Ovary (tissue), 7 donors: ENCODE measurements at regions not wholly inside any gene's neighbourhood (a gene's known extent, or its start where the extent isn't known, plus 50 kb on each side); places are given as distances from the start of the nearest gene placed in this dataset.

Source experiments
- DNase-seq, 5 donors: peaks; one replicate each; pipeline ENCODE4 v3.0.0-alpha.2; 2019 to 2020
- H3K27ac ChIP-seq, 2 donors: fragments of 200-600 bp; one replicate each; pipeline versions ENCODE4 v1.5.1 to v1.8.0; 2019 to 2022
- H3K27me3 ChIP-seq: fragments of 200-600 bp; one replicate; pipeline ENCODE4 v1.8.0; 2022
- H3K36me3 ChIP-seq: fragments of 200-600 bp; sonication (generic); one replicate; pipeline ENCODE4 v1.5.1; 2019
- H3K4me1 ChIP-seq: one replicate; pipeline ENCODE4 v1.8.1; 2013; ENCODE audit warnings: mild to moderate bottlenecking, moderate library complexity; ENCODE audit not compliant: insufficient read depth
- H3K4me3 ChIP-seq: fragments of 200-600 bp; sonication (generic); one replicate; pipeline ENCODE4 v1.5.1; 2017
- H3K9me3 ChIP-seq, 2 donors: fragments of 200-600 bp in 1 of 2; sonication (generic) in 1 of 2; one replicate each; pipeline versions ENCODE4 v1.5.1 to v1.8.1; 2013 to 2019; ENCODE audit warnings: mild to moderate bottlenecking in 1 of 2, moderate library complexity in 1 of 2
- CTCF ChIP-seq, 3 donors: fragments of 450-650 bp in 2 of 3; fragments of 200-600 bp in 1 of 3; IDR thresholded peaks; one replicate each; pipeline versions ENCODE4 v1.5.1 to v1.8.0; 2016 to 2022; ENCODE audit warnings: antibody characterized with exemption in 3 of 3, mild to moderate bottlenecking in 1 of 3
- EP300 ChIP-seq: sonication (generic); formaldehyde crosslinking; IDR thresholded peaks from one replicate; pipeline ENCODE4 v1.6.1; 2017; ENCODE audit warnings: antibody characterized with exemption
- POLR2A ChIP-seq: fragments of 450-650 bp; IDR thresholded peaks from one replicate; pipeline ENCODE4 v1.6.1; 2017; ENCODE audit warnings: antibody characterized with exemption, mild to moderate bottlenecking, moderate library complexity
- WGBS, 3 donors: extraction: QIAGEN DNeasy Blood & Tissue Kit in 1 of 3; methylation state at CpG; one replicate each; pipeline versions ENCODE4 v1.1.5 to v1.1.7; 2013 to 2017; 5-methylcytosine and 5-hydroxymethylcytosine counted together
- intact Hi-C, 4 donors: fragments of 100-400 bp; cut with DNase I; formaldehyde crosslinking; loops; one replicate each; pipeline versions ENCODE4 v1.11.0 to v1.15.1; 2022 to 2023
- donor health status: DM: no; HTN: no; CAD: no; lungs with moderate emphysema.
- donor health status: DM: no; HTN: no; CAD: no.
- donor health status: Bipolar disorder and iron deficiency.
- donor health status: DM: no; HTN: no; CAD: no.
- donor health status: DM: yes; HTN: yes; CAD: no.

GRCh38 chr2:66134138-66134701, 300.7 kb upstream of the MEIS1 start:
- H3K27me3 ChIP-seq: no peaks in the 10 kb centered on the region
- H3K4me3 ChIP-seq: no peak overlapping the region
- TF ChIP-seq CTCF (IDR thresholded peaks at IDR 0.05) (no peak), POLR2A (no peak), EP300 (no peak)
- H3K27ac ChIP-seq: no peak overlapping the region
- intact Hi-C loops: no loop called here
- 55 to 58% (median 56%) methylated on average over 4 of the region's 4 CpGs for WGBS, 3 donors
- H3K36me3 ChIP-seq: no peaks in the 10 kb centered on the region
- no peaks in the 10 kb centered on the region for H3K9me3 ChIP-seq
- no peak for DNase-seq
- no peaks in the 10 kb centered on the region for H3K4me1 ChIP-seq

DNA sequence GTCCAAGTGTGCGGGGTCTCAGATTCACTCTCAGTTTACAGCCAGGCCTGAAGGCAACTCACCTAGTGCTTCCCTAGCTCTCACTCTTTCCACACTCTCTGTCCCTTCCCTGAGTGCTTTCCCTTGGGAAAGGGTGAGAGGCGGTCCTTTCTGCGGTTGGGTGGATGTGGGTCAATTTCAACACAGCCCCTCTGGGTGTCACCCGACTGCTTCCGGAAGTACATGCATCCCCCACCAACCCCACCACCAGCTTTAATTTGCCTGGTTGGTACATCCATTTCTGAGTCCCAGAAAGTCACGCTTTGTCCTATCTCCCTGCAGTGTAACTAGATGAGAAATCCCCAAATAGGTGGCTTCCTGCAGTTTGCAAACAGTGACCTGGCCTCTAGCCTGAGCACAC, 307.3 kb upstream of the MEIS1 start:
- no peak for TF ChIP-seq CTCF (IDR thresholded peaks at IDR 0.05)
- no peak for TF ChIP-seq POLR2A
- no peak for TF ChIP-seq EP300
- Histone ChIP-seq H3K27ac (no peak overlapping the region), H3K27me3 (no peaks in the 10 kb centered on the region), H3K4me1 (peaks cover 3% of the 10 kb centered on the region), H3K4me3 (no peak overlapping the region), H3K9me3 (no peaks in the 10 kb centered on the region), H3K36me3 (no peaks in the 10 kb centered on the region)
- WGBS, 3 donors: 88 to 94% (median 89%) methylated on average over 6 of the region's 6 CpGs
- intact Hi-C loops: no loop called here
- DNase-seq: no peak

GRCh38 chr2:66127061-66127460, 307.9 kb upstream of the MEIS1 start:
- DNase-seq: no peak

GRCh38 chr2:66125951-66126350, 309.0 kb upstream of the MEIS1 start:
- Histone ChIP-seq H3K27ac (no peak overlapping the region), H3K36me3 (no peaks in the 10 kb centered on the region), H3K4me1 (peaks cover 3% of the 10 kb centered on the region), H3K9me3 (no peaks in the 10 kb centered on the region), H3K27me3 (no peaks in the 10 kb centered on the region), H3K4me3 (no peak overlapping the region)
- intact Hi-C loops: no loop called here
- TF ChIP-seq CTCF (IDR thresholded peaks at IDR 0.05): no peak
- TF ChIP-seq EP300: no peak
- TF ChIP-seq POLR2A: no peak
- WGBS, 3 donors: 86 to 93% (median 88%) methylated on average over 5 of the region's 5 CpGs
- DNase-seq: no peak

More at GRCh38 chr2:66127061-66127460, 307.9 kb upstream of the MEIS1 start:
- intact Hi-C loops: no loop called here
- H3K9me3 ChIP-seq: no peaks in the 10 kb centered on the region
- H3K27ac ChIP-seq: no peak overlapping the region
- H3K27me3 ChIP-seq: no peaks in the 10 kb centered on the region
- no peak for TF ChIP-seq POLR2A
- no peak for TF ChIP-seq CTCF (IDR thresholded peaks at IDR 0.05)
- TF ChIP-seq EP300: no peak
- 24 to 40% (median 27%) methylated on average over 5 of the region's 5 CpGs for WGBS, 3 donors
- H3K4me1 ChIP-seq: peaks cover 3% of the 10 kb centered on the region
- no peaks in the 10 kb centered on the region for H3K36me3 ChIP-seq
- no peak overlapping the region for H3K4me3 ChIP-seq
